HG02610 (cell line): ENCODE measurements at regions not wholly inside any gene's neighbourhood (a gene's known extent, or its start where the extent isn't known, plus 50 kb on each side); places are given as distances from the start of the nearest gene placed in this dataset.
"Not testable (repeated sequence)": the region's sequence is repeated elsewhere in the genome, so short reads cannot be mapped to it uniquely, and the experiment has no call there.

ENCODE experiments used
- ATAC-seq: cut with Tn5 transposase; IDR thresholded peaks from one replicate; pipeline ENCODE4 v1.9.1; 2021; ENCODE audit warnings: mild to moderate bottlenecking, moderate library complexity; ENCODE audit not compliant: unreplicated experiment

DNA sequence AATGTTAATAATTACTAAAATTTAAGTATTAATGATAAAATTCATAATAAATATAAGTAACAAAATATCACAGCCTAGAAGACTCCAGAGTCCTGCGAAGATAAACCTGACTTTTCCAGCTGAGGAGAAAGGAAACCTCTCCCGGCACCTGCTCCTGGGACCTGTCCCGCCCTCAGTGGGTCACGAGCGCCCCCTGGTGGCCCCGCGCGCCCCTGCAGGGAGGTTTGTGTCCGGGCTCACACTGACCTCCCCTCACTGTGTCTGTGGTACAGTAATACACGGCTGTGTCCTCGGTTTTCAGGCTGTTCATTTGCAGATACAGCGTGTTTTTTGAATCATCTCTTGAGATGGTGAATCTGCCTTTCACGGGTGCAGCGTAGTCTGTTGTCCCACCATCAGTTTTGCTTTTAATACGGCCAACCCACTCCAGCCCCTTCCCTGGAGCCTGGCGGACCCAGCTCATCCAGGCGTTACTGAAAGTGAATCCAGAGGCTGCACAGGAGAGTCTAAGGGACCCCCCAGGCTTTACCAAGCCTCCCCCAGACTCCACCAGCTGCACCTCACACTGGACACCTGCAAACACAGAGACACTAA, 627.1 kb downstream of the TMEM121 start:
- not testable (repeated sequence) for ATAC-seq

DNA sequence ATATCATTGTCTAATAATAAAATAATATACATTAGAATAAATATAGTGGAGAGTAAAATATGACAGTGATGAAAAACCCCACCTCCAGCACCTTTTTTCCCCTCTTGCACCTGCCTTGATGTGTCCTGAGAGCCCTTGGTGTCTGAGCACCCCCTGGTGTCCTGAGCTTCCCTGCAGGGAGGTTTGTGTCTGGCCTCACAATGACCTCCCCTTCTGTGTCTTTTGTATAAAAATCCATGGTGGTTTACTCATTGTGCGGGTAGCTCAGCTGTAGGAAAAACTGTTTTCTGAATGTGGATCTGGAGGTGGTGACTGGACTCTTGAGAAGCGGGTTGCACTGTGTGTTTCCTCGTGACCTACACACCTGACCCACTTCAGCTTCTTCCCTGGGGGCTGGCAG, 636.9 kb downstream of the TMEM121 start:
- no peak for ATAC-seq

DNA sequence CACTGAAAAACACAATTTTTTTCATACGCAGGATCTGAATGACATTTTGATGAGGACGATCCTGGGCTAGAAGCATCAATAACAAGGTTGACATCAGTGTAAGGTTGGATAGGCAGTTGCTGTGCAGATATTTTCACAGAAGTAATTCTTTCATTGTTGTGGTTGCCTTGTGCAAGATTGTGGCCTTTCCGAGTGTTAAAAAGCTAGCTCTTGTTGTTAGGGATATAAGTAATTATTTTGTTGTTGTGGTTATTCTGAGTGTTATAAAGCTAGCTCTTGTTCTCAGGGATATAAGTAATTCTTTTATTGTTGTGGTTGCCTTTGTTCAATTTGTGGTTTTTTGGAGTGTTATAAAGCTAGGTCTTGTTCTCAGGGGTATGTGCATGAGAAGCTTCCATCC, 637.4 kb downstream of the TMEM121 start:
- ATAC-seq = not testable (repeated sequence)

DNA sequence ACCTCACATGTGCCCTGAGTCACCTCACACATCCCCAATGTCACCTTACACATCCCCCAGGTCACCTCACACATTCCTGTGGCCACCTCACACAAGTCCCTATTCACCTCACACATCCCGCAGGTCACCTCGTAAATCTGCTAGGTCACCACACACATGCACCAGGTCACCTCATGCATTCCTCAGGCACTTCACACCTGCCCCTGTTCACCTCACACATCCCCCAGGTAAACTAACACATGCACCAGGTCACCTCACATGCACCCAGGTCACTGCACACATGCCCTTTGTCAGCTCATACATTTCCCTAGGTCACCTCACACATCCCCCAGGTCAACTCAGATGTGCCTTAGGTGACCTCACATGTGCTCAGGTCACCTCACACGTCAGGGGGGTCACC, 639.8 kb downstream of the TMEM121 start:
- no peak for ATAC-seq

DNA sequence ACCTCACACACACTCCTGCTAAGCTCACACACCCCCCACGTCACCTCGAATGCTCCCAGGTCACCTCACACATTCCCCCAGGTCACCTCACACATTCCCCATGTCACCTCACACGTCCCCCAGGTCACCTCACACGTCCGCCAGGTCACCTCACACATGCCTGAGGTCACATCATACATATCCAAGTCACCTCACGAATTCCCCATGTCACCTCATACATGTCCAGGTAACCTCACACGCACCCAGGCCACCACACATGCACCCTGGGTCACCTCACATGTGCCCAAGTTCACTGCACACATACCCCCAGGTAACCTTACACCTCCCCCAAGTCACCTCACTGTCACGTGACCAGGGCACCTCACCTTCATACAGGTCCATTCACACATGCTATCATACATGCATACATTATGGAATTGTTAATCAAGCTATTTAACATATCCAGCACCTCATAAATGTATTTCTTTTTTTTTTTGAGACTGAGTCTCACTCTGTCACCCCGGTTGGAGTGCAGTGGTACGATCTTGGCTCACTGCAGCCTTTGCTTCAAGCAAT, 640.3 kb downstream of the TMEM121 start:
- ATAC-seq = no peak

- ATAC-seq = not testable (repeated sequence)
These were observed 643.8 kb downstream of the TMEM121 start for GRCh38 chr14:106170163-106170658.

DNA sequence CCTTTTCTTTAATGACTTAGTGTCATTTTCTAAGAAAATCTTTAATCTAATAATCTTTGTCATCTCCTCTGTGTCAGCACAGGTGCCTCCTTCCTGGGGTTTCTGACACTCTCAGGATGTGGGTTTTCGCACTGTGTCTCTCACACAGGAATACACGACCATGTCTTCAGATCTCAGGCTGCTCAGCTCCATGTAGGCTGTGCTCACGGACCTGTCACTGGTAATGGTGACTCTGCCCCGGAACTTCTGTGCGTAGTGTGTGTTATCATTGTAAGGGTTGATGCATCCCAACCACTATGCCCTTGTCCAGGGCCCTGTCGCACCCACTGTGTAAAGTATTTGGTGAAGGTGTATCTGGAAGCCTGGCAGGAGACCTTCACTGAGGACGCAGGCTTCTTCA, 647.8 kb downstream of the TMEM121 start:
- ATAC-seq = no peak

GRCh38 chr14:106177266-106178246, 651.2 kb downstream of the TMEM121 start:
- peak; percentile 92 for ATAC-seq

- no peak for ATAC-seq
These were observed 653.4 kb downstream of the TMEM121 start for GRCh38 chr14:106179761-106180160.

DNA sequence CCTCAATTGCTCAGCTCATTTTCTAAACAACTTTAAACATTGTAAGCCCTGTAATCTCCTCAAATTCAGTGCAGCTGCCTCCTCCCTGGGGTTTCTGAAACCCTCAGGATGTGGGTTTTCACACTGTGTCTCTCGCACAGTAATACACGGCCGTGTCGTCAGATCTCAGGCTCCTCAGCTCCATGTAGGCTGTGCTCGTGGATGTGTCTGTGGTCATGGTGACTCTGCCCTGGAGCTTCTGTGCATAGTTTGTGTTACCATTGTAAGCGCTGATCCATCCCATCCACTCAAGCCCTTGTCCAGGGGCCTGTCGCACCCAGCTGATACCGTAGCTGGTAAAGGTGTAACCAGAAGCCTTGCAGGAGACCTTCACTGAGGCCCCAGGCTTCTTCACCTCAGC, 658.4 kb downstream of the TMEM121 start:
- not testable (repeated sequence) for ATAC-seq

DNA sequence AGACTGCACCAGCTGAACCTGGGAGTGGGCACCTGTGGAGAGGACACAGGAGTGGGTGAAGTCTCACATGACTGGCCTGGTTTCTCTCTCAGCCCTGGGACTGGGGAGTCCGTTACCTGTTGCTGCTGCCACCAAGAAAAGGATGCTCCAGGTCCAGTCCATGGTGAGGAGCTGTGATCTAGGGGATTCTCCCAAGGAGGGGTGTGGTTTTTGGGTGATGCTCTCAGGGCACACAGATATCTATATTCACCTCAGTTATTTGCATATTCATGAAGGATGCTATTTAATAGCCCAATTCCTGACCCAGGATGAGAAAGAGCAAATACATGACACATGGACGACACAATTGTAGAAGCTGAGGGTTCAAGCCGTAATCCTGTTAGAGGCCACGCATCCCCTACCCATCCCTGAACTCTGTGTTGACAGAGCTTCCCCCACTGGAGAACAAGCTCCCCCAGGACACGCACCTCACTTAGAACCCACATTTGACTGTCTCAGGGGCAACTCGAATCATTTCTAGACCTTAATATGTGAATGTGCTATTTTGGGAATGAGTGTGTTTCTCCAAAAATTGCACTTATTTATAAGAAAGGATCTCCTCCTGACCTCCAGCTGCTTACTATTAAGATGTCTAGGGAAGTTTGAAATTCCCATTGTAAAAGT, 658.9 kb downstream of the TMEM121 start:
- not testable (repeated sequence) for ATAC-seq

DNA sequence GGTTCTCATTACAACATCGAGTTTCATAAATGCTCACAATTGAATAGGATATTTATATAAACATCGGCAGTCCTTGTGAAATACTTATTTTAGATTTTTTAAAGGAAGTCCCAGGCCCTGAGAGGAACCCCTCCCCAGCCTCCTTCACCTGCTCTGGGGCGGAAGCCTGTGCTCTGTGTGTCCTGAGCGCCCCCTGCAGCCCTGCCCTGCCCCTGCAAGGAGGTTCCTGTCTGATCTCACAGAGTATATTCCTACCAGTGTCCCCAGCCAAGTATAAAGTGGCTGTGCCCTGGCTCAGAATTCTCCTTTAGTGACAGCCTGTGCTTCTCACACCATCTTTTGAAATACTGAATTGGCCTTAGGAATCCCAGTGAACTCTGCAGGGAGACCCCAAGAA, 659.5 kb downstream of the TMEM121 start:
- no peak for ATAC-seq

DNA sequence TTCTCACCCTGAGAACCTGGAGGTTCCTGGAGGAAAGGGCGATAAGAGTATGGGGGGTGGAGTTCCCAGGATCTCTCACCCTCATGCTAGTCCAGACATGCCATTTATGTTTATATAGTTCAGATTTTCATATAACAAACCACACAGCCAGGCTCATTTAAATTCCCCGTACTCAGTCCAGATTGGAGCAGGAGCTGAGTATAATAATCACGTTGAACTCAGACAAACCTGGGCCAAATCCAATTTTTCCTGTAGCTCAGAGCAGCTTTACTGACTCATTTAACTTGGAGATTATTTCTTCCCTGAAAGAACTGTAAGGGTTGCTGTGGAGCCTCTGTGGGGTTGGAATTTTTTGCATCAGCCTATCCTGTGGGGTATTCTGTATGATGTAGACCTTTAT, 660.8 kb downstream of the TMEM121 start:
- ATAC-seq = no peak

DNA sequence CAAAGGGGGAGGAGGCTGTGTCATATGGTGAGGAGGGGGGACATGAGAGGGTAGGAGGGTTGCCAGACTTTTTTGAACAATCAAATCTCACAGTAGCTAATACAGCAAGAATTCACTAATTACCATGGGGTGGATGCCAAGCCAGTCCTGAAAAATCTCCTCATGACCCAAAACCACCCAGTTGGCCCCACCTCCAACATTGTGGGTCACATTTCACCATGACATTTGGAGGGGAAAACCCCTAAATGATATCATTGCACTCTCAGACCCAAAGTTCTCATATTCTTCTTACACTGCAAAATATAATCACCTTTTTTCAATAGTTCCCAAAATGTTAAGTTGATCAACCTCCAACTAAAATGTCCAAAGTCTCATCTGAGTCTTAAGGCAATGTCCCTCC, 666.3 kb downstream of the TMEM121 start:
- ATAC-seq = not testable (repeated sequence)

DNA sequence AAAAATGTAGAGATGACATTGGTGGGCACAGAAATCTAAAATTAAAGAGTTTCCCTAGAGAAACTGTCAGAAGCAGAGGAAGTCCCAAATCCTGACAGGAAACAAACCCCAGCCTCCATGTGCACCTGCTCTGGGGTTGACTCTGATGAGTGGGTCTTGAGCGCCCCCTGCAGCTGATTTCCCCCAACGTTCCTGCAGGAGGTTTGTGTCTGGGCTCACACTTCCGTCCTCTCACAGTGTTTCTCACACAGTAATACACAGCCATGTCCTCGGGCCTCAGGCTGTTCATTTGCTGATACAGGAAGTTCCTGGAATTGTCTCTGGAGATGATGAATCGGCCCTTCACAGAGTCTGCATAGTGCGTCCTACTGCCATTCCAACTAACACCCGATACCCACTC, 670.1 kb downstream of the TMEM121 start:
- not testable (repeated sequence) for ATAC-seq

DNA sequence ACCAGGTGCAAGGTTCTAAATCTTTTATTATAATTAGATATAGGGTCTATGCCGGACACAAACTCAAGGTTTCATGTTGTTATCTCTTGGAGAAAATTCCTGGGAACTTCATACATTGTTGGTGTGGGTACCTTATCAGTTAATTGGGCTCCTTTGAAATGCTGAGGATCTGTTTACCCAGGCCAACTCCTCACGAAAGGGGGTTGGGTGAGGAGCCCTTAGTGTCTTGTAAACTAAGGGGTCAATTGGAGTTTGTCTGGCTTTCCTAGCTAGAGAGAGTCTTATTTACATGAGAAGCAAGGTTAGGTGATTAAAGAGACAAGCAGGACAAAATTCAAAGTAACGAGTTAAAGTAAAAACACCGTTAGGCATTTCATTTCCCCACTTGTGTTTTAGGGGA, 670.9 kb downstream of the TMEM121 start:
- ATAC-seq = not testable (repeated sequence)

DNA sequence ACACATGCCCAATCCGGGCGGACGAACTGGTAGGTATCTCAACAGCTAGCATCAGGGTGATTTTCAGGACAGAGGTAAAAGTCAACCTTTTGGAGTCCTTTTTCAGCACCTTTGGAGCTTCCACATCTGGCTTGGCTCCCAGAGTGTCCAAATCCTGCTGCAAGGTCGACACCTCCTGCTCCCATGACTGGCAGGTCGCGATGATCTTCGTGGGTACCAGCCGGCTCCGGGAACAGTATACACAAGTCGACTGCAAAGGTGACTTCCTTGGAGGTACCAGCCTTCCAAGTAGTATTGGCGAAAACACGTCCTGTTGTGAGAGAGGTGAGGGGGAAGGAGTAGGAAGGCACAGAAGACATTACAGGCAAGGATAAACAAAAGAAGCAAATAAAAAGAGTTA, 672.7 kb downstream of the TMEM121 start:
- ATAC-seq = no peak

GRCh38 chr14:106200541-106201315, 674.3 kb downstream of the TMEM121 start:
- ATAC-seq = no peak

DNA sequence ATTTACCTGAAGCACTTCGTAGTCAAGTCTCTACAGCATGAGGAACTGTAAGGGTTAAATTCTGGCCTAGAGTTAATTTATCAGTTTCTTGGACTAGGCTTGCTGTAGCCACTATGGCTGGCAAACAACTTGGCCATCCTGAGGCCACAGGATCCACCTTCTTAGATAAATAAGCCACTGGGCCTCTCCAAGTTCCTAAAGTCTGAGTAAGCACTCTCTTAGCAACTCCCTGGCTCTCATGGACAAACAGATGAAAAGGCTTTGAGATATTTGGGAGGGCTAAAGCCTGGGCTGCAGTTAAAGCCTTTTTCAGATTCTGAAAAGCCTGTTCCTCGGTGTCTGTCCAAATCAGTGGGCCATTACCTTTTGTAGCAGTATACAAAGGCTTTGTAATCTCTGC, 675.0 kb downstream of the TMEM121 start:
- no peak for ATAC-seq

GRCh38 chr14:106203438-106203837, 677.1 kb downstream of the TMEM121 start:
- ATAC-seq = no peak
